Fibroblast of villous mesenchyme (primary cell): ENCODE measurements at regions not wholly inside any gene's neighbourhood (a gene's known extent, or its start where the extent isn't known, plus 50 kb on each side); places are given as distances from the start of the nearest gene placed in this dataset.

Experiments used
- DNase-seq: peaks from one replicate; pipeline ENCODE4 v3.0.0-alpha.2; 2010; ENCODE audit warnings: low read depth
- H3K4me3 ChIP-seq: 2 replicates; pipeline ENCODE4 v1.5.1; 2011; ENCODE audit warnings: low read depth, mild to moderate bottlenecking, low read length
- TF ChIP-seq, protein P1 (sequence below): IDR thresholded peaks from 2 replicates; pipeline ENCODE4 v1.5.1; 2012; ENCODE audit warnings: low read depth, mild to moderate bottlenecking, low read length; ENCODE audit not compliant: insufficient read depth

DNA sequence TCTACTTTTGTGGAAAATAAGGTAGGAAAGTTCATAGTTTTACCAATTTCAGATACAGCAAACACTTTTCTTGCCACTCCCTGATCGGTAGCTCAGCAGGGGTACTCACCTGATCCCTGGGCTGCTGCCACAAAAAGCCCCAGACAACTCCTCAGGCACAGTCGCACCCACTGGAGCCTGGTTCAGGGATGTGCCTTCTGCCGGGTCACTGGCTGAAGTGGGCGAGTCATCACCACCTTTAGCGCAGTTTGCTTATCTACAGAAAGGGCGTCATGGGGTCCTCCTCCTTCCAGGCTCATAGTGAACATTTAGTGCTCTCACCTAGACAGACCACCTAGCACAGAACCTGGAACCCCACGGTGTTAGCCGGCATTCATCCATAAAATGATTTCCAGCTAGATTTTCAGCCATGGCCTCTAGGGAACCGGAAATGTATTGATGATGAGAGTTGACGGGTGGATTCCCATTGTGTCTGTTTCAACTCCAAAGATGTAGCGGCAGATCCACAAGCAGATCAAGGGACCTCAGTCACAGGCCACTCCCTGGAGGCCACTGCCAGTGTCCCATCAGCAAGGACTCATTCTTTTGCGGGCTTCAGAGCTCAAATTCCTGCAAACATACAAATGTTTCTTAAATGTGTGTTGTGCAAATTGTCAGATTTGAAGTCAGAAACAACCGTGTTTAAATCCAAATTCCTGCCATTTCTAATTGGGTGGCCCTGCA lies 408.4 kb upstream of the SALL3 start:
- TF ChIP-seq, protein P1, sequence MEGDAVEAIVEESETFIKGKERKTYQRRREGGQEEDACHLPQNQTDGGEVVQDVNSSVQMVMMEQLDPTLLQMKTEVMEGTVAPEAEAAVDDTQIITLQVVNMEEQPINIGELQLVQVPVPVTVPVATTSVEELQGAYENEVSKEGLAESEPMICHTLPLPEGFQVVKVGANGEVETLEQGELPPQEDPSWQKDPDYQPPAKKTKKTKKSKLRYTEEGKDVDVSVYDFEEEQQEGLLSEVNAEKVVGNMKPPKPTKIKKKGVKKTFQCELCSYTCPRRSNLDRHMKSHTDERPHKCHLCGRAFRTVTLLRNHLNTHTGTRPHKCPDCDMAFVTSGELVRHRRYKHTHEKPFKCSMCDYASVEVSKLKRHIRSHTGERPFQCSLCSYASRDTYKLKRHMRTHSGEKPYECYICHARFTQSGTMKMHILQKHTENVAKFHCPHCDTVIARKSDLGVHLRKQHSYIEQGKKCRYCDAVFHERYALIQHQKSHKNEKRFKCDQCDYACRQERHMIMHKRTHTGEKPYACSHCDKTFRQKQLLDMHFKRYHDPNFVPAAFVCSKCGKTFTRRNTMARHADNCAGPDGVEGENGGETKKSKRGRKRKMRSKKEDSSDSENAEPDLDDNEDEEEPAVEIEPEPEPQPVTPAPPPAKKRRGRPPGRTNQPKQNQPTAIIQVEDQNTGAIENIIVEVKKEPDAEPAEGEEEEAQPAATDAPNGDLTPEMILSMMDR = no peak
- no peak for DNase-seq
- no peak overlapping the region for H3K4me3 ChIP-seq

- no peak for DNase-seq
- no peak overlapping the region for H3K4me3 ChIP-seq
- TF ChIP-seq, protein P1 = no peak
These were observed 407.7 kb upstream of the SALL3 start for GRCh38 chr18:78571831-78572347.

GRCh38 chr18:78573773-78574172 lies 405.8 kb upstream of the SALL3 start:
- no peak for DNase-seq
- H3K4me3 ChIP-seq = no peak overlapping the region
- TF ChIP-seq, protein P1 = no peak

DNA sequence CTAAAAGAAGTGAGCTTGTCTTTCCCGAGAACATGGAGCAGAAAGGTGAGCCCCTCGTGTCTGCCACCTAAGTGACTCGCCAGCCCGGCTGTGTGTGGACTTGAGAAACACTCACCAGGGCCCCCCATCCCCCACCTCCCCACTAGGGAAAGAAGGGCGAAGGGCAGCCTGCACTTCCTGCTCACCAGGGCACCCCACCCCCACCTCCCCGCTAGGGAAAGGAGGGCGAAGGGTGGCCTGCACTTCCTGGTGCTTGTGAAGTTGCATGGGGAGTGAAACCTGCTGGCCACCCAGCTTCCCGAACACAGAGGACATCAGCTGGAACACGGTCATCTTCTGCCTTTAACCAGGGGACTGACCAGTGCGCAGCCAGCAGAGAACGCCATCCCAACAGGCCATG lies 402.7 kb upstream of the SALL3 start:
- TF ChIP-seq, protein P1 = no peak
- no peak overlapping the region for H3K4me3 ChIP-seq
- DNase-seq = no peak

DNA sequence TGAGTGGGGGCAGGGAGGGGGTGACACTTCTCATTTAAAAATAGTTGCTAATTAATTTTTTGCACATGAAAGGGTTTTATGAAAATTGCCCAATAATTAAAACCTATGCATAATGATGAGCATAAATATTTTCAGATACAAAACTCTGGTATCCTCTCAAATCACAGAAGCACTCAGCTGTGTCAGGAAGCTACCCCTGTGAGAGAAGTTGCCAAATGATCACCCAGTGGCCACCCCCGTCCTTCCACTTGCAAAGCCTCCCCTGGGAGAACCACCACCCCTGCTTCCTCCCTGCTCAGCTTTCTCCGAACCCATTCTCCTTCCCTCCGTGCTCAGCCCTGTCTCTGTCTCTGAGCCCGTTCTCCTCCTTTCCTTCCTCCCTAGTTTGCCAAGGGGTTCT lies 400.2 kb upstream of the SALL3 start:
- DNase-seq = no peak
- no peak overlapping the region for H3K4me3 ChIP-seq
- TF ChIP-seq, protein P1 = no peak

GRCh38 chr18:78579854-78580577 lies 399.6 kb upstream of the SALL3 start:
- no peak for DNase-seq
- no peak overlapping the region for H3K4me3 ChIP-seq
- TF ChIP-seq, protein P1 = no peak
